ENCODE measurements at regions not wholly inside any gene's neighbourhood (a gene's known extent, or its start where the extent isn't known, plus 50 kb on each side); places are given as distances from the start of the nearest gene placed in this dataset.

DNA sequence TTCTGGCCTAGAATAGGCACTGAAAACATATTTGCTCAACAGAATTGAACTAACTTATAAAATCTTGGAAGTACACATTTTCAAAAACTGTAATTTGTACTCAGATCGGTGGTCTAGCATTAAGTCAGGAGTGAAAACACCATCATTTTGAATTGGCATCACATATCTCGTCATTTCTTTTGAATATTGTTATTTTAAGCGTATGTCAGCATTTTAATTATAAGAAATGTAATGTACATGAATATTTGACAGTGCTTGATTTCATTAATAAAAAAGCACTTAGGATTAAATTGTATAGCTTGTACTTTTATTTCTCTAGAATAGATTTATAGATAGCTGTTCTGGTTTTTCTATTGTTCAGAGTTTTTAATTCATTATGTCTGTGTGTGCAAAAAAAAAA is 892.2 kb downstream of the BCL11B start:
- DNase-seq = no peak

DNA sequence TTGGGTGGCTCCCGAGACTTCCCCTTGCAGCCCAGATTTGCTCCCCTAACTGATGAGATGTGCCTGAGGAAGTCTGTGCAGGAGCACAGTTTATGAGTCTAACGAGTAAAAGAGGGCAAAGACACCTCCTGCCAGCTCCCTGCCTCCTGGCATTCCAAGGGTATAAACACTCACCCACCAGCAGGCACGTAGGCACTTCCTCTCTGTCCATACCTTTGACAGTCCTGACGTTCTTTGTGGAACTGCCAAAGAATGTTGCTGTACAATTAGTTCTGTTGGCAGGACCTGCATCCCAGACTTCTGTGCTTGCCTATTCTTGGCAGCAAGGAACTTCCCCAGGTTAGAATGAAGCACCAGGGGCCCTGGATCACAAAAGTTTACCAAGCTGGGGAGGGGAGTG is 889.3 kb downstream of the BCL11B start:
- DNase-seq = no peak

DNA sequence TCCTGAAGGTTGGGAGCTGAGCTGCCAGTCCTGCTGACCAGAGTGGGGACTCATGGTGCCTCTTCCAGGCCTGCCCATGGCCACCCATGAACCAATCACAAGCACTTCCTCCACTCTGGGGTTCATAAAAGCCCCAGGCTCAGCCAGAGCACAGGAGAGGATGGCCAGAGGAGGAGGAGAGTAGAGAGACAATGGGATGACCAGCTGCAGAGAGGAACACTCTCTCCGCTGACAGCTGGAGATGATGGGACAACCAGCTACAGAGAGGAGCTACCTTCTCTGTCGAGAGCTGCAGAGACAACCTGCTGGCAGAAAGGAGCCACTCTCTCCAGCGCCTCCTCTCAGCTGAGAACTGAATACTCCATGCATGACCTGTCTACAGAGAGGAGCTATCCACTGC is 886.1 kb downstream of the BCL11B start:
- DNase-seq = no peak

DNA sequence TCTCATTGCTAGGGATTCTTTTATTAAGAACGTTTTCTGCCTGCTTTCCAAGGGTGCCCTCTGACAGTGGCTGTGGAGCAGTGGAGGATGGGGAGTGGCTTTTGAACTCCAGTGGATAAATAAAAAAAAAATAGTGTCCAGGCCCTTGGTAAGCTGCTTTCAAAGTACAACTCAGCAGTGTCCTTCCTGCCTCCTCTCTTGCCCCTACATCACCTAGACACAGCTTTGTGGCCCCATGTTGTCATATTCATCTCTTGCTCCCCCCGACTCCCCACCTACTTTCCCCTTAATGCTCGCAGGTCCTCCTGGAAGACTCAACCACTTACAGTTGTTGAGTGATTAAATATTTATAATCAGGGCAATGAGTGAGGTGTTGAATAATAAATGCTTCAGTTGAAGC is 880.9 kb downstream of the BCL11B start:
- DNase-seq = no peak

DNA sequence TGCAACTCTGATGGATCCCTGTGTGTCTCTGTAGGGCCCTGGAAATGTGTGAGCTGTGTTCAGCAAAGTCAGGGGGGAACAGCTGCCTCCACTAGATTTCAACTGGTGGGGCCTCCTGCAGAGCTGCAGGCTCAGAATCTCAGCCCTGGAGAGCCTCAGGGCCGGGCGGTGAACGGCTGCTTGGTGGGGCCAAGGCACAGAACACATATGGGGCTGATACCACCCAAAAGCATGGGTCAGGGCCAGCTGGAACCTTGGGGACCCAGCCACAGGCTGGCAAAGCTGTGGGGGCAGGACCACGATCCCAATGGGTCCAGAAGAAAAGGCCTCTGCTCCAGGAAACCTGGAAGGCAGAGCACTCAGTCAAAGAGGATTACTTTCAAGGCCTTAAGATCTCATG is 878.5 kb downstream of the BCL11B start:
- no peak for DNase-seq

DNA sequence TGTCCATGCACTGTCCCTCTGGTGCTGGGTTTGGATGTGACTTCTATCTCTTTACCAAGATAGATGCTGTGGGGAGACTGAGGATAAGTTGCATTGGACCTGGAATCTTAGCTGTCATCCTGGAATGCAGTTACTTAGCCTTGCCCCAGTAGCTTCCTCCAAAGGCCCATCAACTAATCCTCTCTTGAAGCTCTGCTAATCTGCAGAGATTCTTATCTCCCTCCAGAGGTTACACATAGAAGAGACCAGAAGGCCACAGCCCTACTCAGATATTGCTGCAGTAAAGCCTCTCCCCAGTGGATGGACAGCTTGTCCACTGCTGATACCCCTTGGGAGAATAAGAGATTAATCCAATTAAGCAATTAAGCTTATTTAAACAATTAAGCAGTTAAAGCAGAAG is 867.2 kb downstream of the BCL11B start:
- DNase-seq = no peak

DNA sequence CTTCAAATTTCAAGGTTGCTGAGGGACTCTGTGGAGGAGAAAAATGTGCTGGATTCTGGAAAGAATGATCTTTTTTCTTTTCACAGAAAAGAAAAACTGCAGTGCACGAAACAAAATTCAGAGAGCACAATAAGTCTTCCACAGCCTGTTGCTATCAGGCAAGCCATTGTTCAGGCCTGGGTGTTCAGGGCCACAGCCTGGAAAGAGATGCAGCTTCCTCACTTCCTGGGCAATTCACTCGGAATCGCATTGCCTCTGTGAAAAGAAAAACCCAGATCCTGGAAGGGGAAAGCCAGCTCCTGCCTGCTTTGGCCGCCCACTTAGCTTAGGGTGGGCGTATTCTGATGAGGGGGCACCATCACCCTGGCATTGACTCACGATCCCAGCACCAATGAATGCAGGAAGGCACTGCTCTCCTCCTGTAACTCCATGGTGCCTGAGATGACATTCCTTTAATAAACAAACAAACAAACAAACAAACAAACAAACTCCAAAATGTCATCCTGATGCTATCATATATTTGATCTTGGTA is 863.9 kb downstream of the BCL11B start:
- DNase-seq = no peak

DNA sequence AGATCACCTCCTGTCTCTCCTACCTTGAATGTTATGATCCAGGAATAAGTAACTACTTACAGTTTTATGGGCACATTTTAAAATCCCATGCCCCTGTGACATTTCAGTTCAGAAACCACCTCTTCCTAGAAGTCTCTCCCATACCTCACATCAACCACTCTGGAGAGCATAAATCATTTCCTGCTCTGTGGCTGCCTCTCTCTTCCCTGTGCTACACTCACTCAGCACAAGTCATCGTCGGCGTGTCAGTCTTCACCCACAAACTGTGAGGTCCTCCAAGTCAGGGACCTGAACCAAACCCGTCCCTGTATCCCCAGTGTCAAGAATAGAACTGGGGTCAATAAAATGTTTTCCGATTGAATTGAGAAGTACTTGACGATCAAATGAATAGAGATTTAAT is 863.3 kb downstream of the BCL11B start:
- no peak for DNase-seq

DNA sequence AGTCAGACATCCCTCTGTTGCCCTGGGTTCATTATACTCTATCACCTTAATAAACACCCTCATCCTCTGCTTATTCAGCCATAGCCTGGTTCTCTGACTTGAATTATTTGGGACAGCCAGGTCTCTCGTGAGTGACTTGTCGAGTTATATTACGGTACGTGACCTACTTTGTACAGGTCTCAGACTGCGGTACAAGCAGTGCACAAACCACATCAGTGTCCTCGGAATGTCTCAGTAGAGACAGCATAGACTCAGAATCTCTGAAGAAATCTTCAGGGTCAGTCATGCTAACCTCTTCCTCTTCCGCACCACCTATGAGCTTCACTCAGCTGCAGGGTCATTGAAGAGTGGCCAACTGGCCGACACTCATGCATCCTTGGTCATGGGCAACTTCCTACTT is 860.8 kb downstream of the BCL11B start:
- no peak for DNase-seq

DNA sequence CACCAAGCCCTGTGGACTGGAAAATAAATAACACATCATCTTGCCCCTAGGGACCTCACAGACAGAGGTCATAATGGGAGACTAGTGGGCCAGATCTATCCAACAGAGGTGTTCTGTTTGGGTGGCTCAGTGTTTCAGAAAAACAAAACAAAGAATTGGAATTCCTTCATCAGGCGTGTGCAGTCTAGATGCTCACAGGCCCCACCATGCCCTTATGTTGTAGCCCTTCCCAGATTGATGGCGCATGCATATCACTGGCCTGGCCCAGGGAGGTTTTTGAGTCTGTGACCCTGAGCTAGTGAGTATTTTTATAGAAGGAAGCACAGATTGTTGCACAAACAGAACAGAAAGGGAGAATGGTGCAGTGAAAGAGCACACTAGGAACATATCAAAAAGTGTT is 859.6 kb downstream of the BCL11B start:
- no peak for DNase-seq

DNA sequence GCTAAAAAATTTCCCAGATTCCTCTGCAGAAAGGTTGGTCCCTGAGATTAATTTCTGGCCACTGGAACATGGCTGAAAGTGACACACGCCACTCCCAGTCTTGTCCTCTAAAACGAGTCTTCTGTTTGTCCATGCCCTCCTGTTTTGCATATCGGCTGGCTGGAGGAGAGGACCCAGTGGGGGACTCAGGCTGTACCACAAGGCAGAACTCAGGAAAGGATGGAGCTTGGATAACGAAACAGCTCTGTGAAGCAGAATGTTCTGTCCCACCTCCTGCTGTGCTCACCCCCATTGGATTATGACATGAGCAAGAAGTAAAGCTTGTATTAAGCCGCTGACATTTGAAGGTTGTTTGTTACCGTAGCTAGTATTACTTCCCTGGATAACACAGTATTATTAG is 856.2 kb downstream of the BCL11B start:
- DNase-seq = no peak

DNA sequence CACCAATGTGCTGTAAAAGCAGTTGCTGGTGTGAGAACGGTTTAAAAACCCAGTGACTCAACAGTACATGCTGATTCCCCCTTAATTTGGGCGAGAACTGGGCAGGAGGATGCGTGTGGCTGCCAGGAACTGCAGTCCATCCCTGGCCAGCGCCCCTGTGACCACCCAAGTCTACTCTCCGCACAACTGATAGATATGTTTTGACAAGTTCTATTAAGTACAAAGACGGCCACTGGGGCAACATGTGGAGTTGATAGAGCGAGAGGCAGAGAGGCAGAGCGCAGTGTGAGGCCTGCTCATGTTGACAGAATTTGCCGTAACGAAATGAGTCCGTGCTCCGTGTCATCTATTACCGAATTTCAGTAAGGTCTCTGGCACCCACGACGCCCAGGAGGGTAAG is 855.0 kb downstream of the BCL11B start:
- no peak for DNase-seq

DNA sequence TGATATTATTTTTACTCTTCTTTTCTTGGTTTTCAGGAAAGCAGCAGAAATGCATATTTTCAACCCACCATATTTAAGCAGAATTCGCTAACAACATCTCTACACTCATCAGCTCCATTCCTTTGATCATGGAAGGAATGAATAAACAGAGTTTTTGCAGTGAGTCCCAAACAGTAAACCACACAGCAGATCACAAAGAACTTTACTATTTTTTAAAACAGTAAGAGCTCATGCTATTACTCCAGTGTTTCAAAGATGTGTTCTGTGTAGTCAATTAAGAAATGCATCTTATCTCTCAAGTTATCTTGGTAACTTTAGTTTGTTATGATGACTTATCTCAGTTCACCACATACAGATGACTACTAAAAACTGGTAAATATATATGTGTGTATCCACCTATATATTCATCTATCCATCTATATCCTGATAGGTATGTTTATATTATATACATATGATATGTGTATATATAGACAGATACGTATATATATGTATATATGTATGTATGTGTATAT is 843.5 kb downstream of the BCL11B start:
- no peak for DNase-seq

DNA sequence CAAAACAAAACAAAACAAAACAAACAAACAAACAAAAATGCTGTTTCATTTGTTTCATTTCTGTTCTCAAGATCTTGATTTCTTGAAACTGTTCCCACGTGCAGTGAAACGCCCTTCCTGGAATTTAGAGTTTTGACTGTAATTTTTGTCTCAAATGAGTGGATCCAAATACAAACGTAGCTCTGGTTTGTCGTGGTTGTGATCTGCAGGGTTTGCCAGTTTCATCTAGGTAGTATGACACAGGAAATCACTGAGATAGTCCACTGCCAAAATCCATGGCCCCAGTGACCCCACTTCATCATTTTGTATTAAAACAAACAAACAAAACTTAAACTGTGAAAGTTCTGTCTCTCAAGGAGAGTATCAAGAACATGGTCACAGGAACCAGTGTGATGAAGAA is 838.6 kb downstream of the BCL11B start:
- DNase-seq = no peak

DNA sequence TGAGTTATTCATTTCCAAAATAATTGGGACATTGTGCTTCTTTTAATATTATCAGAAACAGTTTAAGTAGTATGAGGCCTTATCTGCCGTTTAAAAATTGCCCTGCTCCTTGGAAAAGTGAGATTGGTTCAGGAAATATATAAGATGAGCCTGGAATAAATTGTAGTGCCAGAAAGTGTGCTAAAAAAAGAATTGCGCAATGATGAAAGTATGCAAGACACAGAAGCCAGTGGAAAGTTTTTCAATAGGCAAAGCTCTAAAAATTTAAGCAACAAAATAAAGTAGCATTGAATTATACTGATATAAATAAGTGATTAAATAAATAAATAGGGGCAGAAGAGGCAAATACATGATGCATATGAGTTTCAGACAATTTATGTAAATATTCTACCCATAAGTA is 834.9 kb downstream of the BCL11B start:
- DNase-seq = no peak

DNA sequence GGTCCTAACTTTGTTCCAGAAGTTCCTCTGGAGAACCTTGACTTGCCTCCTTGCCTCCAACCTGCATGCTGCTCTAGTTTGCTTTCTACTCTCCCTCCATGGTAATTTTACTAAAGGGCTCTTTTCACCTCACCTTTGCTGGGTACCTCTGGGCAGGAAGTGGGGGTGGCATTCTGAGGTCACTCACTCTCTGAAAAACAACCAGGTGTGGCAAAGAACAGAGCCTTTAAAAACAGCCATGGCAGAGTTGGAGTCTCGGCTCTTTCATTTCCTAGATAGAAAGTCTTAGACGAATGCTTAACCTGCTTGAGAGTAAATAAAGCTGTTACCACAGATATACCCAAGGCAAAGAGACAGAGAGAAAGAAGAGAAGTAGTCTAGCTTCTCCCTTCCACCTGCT is 827.9 kb downstream of the BCL11B start:
- DNase-seq = no peak

DNA sequence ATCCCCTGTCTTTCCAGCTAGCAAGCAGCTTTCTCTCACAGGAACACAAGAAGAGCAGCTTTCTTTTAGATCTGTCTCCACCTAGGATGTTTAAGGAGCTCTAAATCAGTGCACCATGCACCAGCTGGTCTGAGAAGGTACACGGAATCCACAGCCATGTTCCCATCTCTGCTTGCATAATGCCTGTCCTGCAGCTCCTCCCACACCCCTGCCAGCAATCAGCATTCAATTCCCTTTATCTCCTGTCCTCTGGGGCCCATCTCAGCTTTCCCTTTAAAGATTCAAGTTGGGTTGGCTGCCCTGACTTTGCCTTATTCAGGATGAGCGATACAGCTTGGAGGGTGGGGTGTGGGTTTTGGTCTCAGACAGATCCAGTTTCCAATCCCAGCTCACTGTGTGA is 826.3 kb downstream of the BCL11B start:
- DNase-seq = no peak

DNA sequence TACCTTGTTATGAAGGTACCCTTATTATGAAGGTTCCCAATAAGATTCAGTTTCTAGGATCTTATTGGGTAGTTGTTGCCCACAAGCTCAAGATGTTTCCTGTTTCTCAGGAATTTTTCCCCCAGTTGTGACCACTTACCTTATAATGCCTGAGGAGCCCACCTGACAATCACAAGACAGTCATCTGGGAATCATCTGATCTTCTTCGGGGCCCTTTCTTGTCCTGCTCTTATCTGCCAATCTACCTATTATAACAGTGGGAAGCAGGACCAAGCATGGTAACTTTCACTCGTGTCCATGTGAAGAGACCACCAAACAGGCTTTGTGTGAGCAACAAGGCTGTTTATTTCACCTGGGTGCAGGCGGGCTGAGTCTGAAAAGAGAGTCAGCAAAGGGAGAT is 825.5 kb downstream of the BCL11B start:
- no peak for DNase-seq

DNA sequence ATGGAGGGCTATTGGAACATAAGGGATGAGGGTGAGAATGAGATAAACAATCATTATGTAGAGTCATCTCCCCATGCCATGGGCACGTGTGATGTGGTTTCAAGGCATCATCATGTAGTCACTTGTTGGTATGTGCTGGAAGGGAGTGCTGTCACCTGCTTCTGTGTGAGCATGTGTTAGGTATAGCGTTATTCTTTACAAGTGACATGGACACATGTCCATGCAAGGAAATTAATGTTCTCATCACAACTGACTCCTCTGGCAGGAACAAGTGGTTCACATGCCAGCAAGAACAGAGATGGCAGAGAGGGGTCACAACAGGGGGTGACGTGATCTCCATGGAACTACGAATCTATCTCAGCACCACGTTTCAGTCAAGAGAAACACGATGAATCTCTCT is 815.8 kb downstream of the BCL11B start:
- no peak for DNase-seq

DNA sequence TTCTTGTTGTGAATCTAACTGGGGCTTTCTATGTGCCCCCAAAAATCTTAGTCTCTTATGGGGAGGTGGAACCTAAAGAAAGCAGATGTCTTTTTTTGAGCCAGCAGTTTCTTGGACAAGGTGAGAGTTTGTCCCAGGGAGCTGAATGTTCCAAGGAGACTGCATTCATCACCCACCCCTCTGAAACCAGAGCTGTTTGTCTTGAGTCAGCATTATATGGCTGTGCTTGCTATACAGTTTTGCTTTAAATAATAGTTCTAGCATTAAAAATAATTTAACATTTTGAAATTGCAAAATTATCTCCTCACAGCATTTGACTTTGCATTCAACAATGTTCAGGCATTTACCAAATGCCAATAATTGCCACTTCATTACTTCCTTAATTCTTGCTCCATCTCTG is 813.3 kb downstream of the BCL11B start:
- no peak for DNase-seq

DNA sequence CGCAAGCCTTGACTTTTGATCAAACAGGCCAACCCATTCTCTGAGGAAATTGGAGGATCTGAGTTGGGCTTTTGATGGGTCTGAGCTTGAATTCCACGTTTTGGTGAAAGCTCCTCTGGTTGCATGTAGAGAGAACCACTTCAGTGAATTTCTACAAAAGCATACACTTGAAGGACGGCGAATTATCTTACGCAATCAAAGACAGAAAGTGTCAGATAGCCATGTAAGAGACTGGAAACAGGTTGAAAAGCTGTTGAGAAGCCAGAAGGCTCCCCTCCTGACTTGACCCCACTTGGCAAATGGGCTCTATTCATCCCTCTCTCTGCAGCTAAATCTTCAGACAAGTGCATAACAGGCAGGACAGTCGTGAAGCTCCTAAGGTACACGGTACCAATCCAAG is 809.1 kb downstream of the BCL11B start:
- no peak for DNase-seq

DNA sequence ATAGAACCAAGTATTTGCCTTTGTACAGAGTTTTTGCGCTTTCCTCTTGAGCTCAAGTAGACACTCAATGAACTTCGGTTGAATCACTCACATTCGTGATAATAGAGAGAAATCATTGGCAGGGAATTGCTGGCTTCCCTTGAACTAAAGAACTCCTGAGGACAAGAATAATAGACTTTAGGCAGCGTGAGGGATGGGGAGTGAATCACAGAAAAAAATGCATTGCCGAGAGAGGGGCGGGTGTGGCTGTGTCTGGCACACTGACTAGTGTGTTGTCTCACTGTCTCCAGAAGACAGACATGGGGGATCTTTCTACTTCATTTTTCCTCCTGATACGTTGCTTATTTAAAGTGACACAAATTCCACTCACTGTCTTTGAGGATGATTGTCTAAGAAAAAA is 805.2 kb downstream of the BCL11B start:
- no peak for DNase-seq

DNA sequence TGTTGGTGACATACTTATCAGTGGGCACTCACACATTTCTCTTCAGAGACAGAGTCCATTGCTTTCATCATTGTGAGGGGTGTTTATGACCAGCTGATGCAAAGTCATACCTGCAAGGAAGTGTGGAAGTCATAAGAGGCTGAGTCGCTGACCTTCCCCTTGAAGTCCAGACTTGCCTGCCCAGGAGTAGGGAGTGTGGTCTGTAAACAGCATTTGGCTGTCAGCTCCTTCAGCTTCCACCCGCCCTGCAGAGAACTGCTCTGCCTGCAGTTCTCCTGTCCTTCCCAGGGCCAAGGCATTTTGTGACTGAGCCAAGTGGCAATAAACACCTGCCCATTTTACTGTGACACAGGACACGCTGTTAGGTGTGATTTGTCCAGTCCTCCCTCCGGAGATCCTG is 801.3 kb downstream of the BCL11B start:
- no peak for DNase-seq

DNA sequence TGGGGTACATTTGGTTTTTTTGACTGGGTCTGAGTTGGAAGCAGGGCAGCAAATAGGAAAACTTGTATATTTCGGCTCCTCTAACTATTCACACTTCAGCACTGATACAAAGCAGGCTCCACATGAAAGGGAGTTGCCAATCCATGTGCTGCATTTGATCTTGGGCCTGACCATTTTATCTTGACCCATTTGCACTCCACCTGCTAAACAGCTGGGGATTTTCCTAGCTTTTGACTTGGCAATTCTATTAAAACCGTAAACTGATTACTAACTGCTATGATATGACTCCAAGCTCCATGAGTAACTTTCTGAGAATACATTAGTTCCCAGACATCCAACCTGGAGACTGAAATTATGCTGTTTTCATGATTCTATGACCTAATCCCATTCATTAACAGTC is 797.1 kb downstream of the BCL11B start:
- DNase-seq = no peak

DNA sequence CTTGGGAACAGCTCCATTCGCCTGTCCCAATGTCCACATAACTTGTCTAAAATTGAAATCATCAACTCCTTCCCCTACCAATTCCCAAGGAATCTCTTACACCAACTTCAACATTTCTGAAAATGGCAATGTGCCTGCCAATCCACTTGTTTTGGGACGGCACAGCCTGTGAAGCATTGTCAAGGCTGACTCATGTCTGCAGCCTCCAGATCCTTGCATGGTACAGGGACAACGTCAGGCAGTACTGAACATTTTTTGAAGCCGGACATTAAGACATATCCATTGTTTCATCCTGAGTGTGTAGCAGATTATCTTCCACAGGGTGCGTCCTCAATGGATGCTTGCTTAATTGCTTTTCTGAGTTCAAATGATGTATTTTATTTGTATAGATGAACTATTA is 794.1 kb downstream of the BCL11B start:
- DNase-seq = no peak

DNA sequence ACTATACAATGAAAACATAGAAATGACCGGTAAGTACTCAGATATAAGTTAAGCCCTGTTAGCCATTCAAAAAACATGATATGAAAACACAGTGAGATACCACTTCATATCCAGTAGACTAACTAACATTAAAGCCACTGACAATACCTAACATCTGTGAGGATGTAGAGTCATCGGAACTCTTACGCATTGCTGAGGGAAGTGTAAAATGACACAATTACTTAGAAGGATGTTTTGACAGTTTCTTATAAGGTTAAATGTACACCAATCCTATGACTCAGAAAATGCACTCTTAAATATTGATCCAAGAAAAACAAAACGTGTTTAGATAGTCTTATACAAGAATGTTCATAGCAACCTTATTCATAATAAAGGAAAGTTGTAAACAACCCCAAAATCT is 782.9 kb downstream of the BCL11B start:
- DNase-seq = no peak

Data from NCI-H2171 (cell line).